A673 (cell line): ENCODE measurements at regions not wholly inside any gene's neighbourhood (a gene's known extent, or its start where the extent isn't known, plus 50 kb on each side); places are given as distances from the start of the nearest gene placed in this dataset.

Experiments used
- EZH2 ChIP-seq: fragments of 200-600 bp; sonication (generic); IDR thresholded peaks from 2 replicates; pipeline ENCODE4 v1.6.1; 2017; ENCODE audit warnings: borderline replicate concordance, low read depth, mild to moderate bottlenecking, mixed read lengths, antibody characterized with exemption, low read length; ENCODE audit not compliant: poor library complexity, severe bottlenecking
- TF ChIP-seq, protein P1 (sequence below): fragments of 300-800, 200-600 bp; sonication (generic); conservative IDR thresholded peaks from 2 replicates; pipeline ENCODE4 v1.5.1; 2017; ENCODE audit warnings: low read depth, mild to moderate bottlenecking, antibody characterized with exemption, low read length, moderate library complexity, mixed read lengths

DNA sequence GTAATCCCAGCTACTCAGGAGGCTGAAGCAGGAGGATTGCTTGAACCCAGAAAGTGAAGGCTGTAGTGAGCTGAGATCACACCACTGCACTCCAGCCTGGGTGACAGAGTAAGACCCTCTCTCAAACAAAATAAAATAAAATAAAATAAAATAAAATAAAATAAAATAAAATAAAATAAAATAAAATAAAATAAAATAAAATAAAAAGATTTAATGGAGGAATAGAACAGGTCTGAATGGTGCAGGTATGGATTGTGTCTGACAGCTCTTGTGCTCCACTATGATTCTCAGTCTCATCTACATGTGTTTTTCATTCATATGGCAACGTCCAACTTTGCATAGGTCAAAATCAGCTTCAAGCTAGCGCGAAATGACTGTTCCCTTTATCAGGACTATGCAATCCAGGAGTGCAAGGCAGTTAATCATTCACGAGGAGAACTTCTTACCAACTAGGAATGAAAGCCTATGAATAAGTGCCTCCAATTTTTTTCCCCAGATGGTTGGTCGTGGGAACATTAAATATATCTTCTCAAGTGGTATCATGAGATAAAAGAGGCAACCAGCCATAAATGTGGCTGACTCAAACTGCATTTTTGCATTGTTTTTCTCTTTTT lies 1392.3 kb upstream of the CDH9 start:
- TF ChIP-seq, protein P1, sequence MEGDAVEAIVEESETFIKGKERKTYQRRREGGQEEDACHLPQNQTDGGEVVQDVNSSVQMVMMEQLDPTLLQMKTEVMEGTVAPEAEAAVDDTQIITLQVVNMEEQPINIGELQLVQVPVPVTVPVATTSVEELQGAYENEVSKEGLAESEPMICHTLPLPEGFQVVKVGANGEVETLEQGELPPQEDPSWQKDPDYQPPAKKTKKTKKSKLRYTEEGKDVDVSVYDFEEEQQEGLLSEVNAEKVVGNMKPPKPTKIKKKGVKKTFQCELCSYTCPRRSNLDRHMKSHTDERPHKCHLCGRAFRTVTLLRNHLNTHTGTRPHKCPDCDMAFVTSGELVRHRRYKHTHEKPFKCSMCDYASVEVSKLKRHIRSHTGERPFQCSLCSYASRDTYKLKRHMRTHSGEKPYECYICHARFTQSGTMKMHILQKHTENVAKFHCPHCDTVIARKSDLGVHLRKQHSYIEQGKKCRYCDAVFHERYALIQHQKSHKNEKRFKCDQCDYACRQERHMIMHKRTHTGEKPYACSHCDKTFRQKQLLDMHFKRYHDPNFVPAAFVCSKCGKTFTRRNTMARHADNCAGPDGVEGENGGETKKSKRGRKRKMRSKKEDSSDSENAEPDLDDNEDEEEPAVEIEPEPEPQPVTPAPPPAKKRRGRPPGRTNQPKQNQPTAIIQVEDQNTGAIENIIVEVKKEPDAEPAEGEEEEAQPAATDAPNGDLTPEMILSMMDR: no peak
- no peak for TF ChIP-seq EZH2
